NCI-H146 treated with DMSO at 0.1 percent for 48 hours (cell line): ENCODE measurements at regions not wholly inside any gene's neighbourhood (a gene's known extent, or its start where the extent isn't known, plus 50 kb on each side); places are given as distances from the start of the nearest gene placed in this dataset.

Experiments
- DNase-seq: peaks from one replicate; lab custom pipeline; 2025; ENCODE audit not compliant: unreplicated experiment; lab: John Stamatoyannopoulos, UW

GRCh38 chr1:201609661-201610318, 70.9 kb downstream of the NAV1 start:
- DNase-seq, result no peak

- no peak for DNase-seq
Measured at GRCh38 chr1:201610858-201611257, 71.9 kb downstream of the NAV1 start.

- no peak for DNase-seq
Measured at GRCh38 chr1:201612645-201613044, 73.7 kb downstream of the NAV1 start.

GRCh38 chr1:201614262-201615015, 75.5 kb downstream of the NAV1 start:
- no peak for DNase-seq

GRCh38 chr1:201617157-201617556, 78.2 kb downstream of the NAV1 start:
- no peak for DNase-seq

GRCh38 chr1:201618389-201618788, 79.5 kb downstream of the NAV1 start:
- DNase-seq, result no peak

GRCh38 chr1:201618905-201619304, 80.0 kb downstream of the NAV1 start:
- DNase-seq, result no peak

- no peak for DNase-seq
Measured at GRCh38 chr1:201619513-201619912, 80.6 kb downstream of the NAV1 start.

GRCh38 chr1:201622353-201622752, 83.4 kb downstream of the NAV1 start:
- no peak for DNase-seq

- no peak for DNase-seq
Measured at GRCh38 chr1:201622824-201623223, 83.9 kb downstream of the NAV1 start.

- no peak for DNase-seq
Measured at GRCh38 chr1:201624741-201625225, 85.9 kb downstream of the NAV1 start.

GRCh38 chr1:201625226-201625761, 86.4 kb downstream of the NAV1 start:
- no peak for DNase-seq

- DNase-seq, result no peak
Measured at GRCh38 chr1:201625851-201626251, 86.9 kb downstream of the NAV1 start.

- no peak for DNase-seq
Measured at GRCh38 chr1:201626629-201627275, 87.8 kb downstream of the NAV1 start.

GRCh38 chr1:201628490-201628889, 89.6 kb downstream of the NAV1 start:
- no peak for DNase-seq

- DNase-seq, result no peak
Measured at GRCh38 chr1:201630582-201630981, 91.7 kb downstream of the NAV1 start.

- DNase-seq, result no peak
Measured at GRCh38 chr1:201631037-201631436, 92.1 kb downstream of the NAV1 start.

GRCh38 chr1:201632364-201632952, 93.5 kb downstream of the NAV1 start:
- no peak for DNase-seq

GRCh38 chr1:201633297-201633696, 94.4 kb downstream of the NAV1 start:
- no peak for DNase-seq

- DNase-seq, result no peak
Measured at GRCh38 chr1:201633811-201634210, 94.9 kb downstream of the NAV1 start.

- no peak for DNase-seq
Measured at GRCh38 chr1:201634261-201634660, 95.3 kb downstream of the NAV1 start.
